Memory B cell (primary cell): ENCODE measurements at regions not wholly inside any gene's neighbourhood (a gene's known extent, or its start where the extent isn't known, plus 50 kb on each side); places are given as distances from the start of the nearest gene placed in this dataset.

Experiments used
- ATAC-seq: fragments of 150-1000 bp; cut with Tn5 transposase; 2 replicates; pipeline ENCODE4 v1.10.0; 2021; ENCODE audit warnings: low read depth, mild to moderate bottlenecking, moderate library complexity
- DNase-seq, 2 donors: peaks; one replicate each; pipeline ENCODE4 v3.0.0; 2022; ENCODE audit warnings: low spot score in 2 of 2
- H3K27ac Mint-ChIP-seq: one replicate; pipeline ENCODE4 v1.8.0; 2022; ENCODE audit warnings: mild to moderate bottlenecking, moderate library complexity, mixed read lengths
- H3K27me3 Mint-ChIP-seq: one replicate; pipeline ENCODE4 v1.8.0; 2022; ENCODE audit warnings: mixed read lengths
- H3K36me3 Mint-ChIP-seq: one replicate; pipeline ENCODE4 v1.8.0; 2022; ENCODE audit warnings: mild to moderate bottlenecking, mixed read lengths
- H3K4me1 Mint-ChIP-seq: one replicate; pipeline ENCODE4 v1.8.0; 2022; ENCODE audit warnings: mixed read lengths
- H3K4me3 Mint-ChIP-seq: one replicate; pipeline ENCODE4 v1.8.0; 2022; ENCODE audit warnings: mild to moderate bottlenecking, moderate library complexity, mixed read lengths
- H3K9me3 Mint-ChIP-seq: one replicate; pipeline ENCODE4 v1.8.0; 2022; ENCODE audit warnings: mixed read lengths

DNA sequence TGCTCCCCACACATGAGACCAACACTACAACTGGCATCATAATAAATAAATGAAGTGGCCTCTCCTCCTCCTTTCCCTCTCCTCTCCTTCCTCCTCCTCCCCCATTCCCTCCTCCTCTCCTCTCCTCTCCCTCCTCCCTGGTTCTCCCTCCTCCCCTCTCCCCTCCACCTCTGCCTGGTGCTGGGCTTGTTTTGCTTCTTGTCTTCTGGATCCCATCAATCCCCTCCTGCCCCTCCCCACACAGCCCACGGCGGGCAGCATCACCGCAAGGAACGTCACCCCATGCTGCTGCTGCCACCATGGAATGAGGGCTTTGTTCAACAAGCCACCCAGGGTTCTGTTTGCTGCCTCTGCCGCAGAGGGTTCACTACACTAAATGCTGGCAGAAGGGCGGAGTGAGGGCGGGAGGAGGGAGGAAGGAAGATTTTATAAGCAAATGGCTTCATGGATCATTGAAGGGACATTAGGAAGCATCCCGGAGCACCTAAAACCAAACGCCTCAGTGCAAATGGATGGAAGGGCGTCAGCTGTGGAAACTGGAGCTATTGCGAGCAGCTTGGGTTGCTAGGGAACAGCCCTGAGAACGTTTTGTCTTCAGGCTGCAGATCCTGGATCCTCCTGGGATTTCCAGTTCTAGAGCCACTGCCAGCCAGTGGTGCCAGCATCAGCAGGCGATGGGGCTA is 379.7 kb upstream of the ZMIZ1 start:
- DNase-seq: no peak
- Mint-ChIP-seq H3K4me1 (no peaks in the 10 kb centered on the region), H3K9me3 (no peaks in the 10 kb centered on the region), H3K36me3 (no peaks in the 10 kb centered on the region), H3K27me3 (peaks cover 16% of the 10 kb centered on the region), H3K27ac (no peak overlapping the region), H3K4me3 (no peak overlapping the region)
- no peak for ATAC-seq

DNA sequence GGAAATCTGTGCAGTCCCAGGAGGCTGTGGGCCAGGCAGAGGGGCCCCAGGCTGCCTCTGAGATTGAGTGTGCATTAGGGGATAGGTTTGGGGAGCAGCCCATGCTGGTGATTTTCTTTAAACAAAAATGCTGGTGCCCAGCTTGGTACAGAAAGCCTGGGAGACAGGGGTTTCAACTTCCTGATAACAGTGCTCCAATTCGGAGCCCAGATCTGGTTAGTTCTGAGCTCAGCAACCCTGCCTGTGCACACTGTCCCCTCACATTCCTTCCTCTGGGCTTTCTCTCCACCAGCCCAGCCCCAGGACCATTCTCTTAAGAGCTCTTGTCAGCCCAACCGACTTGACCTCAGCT is 379.2 kb upstream of the ZMIZ1 start:
- no peak for DNase-seq
- Mint-ChIP-seq H3K27me3 (peaks cover 14% of the 10 kb centered on the region), H3K4me1 (no peaks in the 10 kb centered on the region), H3K36me3 (no peaks in the 10 kb centered on the region), H3K27ac (no peak overlapping the region), H3K4me3 (no peak overlapping the region), H3K9me3 (no peaks in the 10 kb centered on the region)
- ATAC-seq: no peak

DNA sequence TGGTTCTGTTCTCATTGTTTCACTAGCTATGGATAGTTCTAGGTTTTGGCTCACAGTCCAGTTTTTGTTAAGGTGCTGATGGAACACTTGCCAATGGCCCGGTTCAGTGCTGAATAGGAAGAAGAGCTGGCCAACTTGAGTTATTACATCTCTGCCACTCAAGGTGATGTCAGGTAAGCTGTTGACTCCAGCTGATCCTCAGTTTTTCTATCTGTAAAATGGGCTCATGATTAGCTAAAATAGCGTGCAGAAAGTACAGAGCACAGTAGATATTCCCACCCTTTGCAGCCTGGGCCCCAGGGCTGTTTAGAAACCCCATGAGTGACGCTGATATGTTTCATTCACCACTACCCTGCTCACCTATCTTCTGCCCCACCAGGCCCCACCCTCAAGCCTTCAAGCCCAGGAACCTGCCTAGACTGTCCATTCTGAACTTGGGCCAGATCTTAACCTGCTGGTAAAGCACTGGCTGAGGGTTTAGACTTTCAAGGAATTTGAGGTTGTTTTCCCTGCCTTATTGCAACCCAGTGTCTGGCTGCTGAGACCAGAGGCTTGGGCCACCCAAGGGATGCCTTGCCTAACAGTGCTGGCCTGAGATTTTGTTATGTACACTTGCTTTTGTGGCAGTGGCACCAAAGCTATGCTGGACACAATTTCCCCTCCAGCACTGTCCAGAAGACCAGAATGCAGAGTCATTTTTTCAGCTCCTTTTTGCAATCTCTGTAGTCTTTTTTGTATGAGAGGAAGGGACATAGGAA is 378.2 kb upstream of the ZMIZ1 start:
- Mint-ChIP-seq H3K27ac (no peak overlapping the region), H3K4me1 (no peaks in the 10 kb centered on the region), H3K9me3 (no peaks in the 10 kb centered on the region), H3K27me3 (peaks cover 14% of the 10 kb centered on the region), H3K4me3 (no peak overlapping the region), H3K36me3 (no peaks in the 10 kb centered on the region)
- DNase-seq (no peak), ATAC-seq (no peak)

DNA sequence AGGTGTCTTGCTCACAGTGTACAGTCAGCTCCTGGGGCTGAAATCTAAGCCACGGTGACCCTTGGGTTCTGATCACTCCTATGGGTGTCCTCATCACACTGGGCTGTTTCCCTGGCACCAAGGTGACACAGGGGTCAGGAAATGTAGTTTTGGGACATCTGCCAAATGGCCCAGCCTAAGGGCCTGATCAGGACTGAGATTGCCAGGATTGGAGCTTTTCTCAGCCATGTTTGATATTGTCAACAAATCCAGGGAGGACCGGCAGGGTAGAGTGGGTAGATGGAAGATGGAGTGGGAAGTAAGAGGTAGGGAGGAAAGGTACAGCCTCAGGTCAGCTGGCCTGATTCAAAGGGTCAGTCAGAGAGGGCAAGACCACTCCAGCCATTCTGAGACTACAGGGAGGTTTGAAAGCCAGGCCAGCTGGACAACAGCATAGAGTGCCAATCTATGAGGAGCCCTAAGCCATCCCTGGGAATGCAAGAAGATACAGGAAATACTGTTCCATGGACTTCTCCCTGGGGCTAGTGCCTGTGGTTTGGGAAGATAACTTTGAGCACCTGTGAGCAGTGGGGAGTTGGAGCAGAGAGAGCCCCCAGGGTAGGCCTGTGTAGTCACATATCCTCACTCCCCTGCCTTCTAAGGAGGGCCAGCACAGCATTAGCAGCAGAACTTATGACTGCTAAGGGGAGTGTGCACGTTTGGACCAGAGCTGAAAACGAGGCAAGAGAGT is 377.3 kb upstream of the ZMIZ1 start:
- Mint-ChIP-seq H3K27ac (no peak overlapping the region), H3K27me3 (peaks cover 11% of the 10 kb centered on the region), H3K9me3 (no peaks in the 10 kb centered on the region), H3K4me3 (no peak overlapping the region), H3K4me1 (no peaks in the 10 kb centered on the region), H3K36me3 (no peaks in the 10 kb centered on the region)
- no peak for ATAC-seq
- no peak for DNase-seq

DNA sequence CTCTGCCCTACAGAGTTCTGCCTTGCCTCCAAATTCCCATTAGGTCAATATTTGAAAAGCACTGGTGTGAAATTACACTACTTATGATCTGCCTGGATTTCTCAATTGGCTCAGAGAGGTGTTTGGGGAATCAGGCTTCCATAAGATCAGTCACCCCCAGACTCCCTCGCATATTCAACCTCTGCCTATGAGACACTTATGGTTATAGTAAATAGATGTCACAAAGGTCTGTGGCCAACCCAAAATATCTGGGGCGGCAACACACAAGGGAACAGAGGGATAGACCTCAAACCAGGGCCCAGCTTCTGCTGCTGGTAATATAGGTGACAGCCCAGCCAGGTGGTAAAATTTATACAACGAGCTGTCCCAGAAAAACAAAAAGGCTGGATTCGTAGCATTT is 376.7 kb upstream of the ZMIZ1 start:
- ATAC-seq: no peak
- no peak for DNase-seq
- H3K27me3 Mint-ChIP-seq: peaks cover 9% of the 10 kb centered on the region
- H3K4me3 Mint-ChIP-seq: no peak overlapping the region
- H3K4me1 Mint-ChIP-seq: no peaks in the 10 kb centered on the region
- no peaks in the 10 kb centered on the region for H3K36me3 Mint-ChIP-seq
- no peaks in the 10 kb centered on the region for H3K9me3 Mint-ChIP-seq
- no peak overlapping the region for H3K27ac Mint-ChIP-seq

DNA sequence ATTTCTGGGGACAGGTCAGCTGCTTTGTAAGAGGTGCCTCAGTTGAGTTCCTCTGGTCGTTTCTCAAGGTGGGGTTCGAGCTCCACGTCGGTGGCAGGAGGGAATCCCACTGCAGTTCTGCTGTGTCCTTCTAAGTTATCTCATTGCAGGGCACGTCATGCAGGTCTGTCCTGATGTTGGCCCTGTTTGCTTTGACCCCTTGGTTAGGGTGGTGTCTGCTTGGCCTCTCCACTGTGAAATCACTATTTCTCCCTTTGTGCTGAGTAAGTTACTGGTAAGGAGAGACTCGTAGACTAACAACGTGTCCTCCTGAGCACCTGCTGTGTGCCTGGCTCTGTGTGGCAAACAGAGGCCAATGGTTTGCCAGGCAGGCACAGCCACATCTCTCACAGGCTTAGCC is 372.9 kb upstream of the ZMIZ1 start:
- Mint-ChIP-seq H3K4me1 (no peaks in the 10 kb centered on the region), H3K36me3 (no peaks in the 10 kb centered on the region), H3K27me3 (peaks cover 5% of the 10 kb centered on the region), H3K27ac (no peak overlapping the region), H3K9me3 (no peaks in the 10 kb centered on the region), H3K4me3 (no peak overlapping the region)
- ATAC-seq (no peak), DNase-seq (no peak)

DNA sequence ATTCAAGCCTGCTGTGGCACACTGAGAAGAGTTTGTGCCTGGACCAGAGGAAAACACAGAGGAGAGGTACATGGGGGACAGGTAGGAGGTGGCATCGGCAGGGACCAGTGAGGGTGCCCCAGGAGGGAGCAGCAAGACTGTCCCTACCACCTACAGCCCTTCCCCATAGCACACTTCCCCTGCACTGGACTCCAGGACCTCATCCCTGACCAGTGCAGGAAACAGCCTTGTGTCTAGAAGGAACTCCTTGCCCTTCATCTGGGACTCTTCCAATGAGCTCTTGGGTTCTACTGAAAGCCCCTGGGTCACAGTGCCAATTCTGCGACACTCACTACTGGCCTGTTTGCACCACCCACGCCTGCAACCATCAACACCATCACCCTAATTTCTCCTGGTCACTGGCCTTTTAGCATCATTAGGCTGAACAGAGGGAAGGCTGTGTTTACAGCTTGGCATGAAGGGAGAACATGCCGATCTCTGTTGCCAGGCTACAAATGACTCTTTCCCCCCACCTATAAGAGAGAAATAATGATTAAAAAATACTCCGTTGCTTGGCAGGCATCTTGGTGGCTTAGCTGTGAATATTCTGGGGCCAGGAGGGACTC is 371.9 kb upstream of the ZMIZ1 start:
- Mint-ChIP-seq H3K4me1 (no peaks in the 10 kb centered on the region), H3K4me3 (no peak overlapping the region), H3K9me3 (no peaks in the 10 kb centered on the region), H3K27me3 (peaks cover 11% of the 10 kb centered on the region), H3K36me3 (no peaks in the 10 kb centered on the region), H3K27ac (no peak overlapping the region)
- DNase-seq (no peak), ATAC-seq (no peak)

DNA sequence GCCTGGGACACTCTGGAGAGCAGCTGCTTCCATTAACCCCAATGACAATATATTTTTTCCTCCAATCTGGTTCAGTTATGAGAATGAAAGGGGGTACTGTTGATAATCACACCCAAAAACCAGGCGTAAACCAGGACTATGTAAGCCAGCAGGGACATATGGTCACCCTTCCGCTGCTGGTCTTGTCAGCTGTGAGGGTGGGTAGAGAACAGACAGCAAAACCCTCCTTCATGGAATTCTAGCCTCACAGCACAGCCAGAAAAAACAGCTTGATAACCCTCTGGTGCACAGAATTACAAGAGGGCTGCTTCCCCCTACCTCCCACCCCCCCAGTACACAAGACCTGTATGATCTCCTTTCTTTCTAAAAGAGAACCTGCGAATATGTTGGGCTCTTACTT is 368.8 kb upstream of the ZMIZ1 start:
- no peak overlapping the region for H3K4me3 Mint-ChIP-seq
- H3K27me3 Mint-ChIP-seq: peaks cover 11% of the 10 kb centered on the region
- ATAC-seq (no peak), DNase-seq (no peak)
- no peak overlapping the region for H3K27ac Mint-ChIP-seq
- H3K9me3 Mint-ChIP-seq: no peaks in the 10 kb centered on the region
- H3K36me3 Mint-ChIP-seq: no peaks in the 10 kb centered on the region
- H3K4me1 Mint-ChIP-seq: no peaks in the 10 kb centered on the region

DNA sequence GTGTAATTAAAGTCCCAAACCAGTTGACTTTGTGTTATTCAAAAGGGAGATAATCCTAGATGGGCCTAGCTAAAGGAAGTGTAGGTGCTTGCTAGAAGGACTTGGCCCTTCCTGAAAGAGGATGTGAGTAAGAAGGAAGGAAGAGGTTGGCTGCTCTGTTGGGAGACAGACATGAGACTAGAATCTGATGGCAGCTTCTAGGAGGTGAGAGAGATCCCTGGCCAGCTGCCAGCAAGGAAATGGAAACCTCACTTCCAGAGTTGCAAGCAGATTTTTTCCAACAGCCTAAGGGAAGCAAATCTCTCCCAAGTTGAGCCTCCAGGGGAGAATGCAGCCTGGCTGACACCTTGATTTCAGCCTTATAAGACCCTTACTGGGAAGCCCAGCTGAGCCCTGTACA is 368.4 kb upstream of the ZMIZ1 start:
- Mint-ChIP-seq H3K4me3 (no peak overlapping the region), H3K36me3 (no peaks in the 10 kb centered on the region), H3K27ac (no peak overlapping the region), H3K4me1 (no peaks in the 10 kb centered on the region), H3K27me3 (peaks cover 11% of the 10 kb centered on the region), H3K9me3 (no peaks in the 10 kb centered on the region)
- DNase-seq (no peak), ATAC-seq (no peak)

DNA sequence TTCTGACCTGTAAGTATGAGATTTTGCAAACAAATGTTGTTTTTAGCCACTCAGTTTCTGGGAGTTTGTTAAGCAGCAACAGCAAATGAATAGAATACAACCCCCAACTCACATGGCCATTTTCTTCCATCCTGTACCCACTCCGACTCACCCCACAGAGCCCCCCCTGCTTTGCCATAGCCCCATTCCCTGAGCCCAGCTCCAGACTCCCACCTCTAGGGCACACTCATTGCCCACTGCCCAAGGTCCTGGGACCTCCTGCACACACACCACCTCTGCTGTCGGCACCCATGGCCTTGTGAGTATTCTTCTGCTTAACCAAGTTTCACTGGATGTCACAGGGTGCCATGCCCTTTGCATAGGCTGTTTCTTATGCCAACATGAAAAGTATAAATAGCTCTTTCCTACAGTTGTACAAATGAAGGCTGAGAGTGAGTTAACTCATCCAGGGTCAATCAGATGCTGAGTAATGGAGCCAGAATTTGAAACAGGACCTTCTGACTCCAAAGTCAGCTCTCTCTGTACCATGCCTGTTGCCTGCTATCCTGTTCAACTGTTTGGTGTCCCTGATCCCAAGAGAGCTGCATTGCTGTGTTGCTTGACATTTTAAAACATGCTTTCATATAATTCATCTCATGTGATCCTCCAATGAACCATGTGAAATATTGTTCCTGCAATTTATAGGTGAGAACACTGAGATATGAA is 367.8 kb upstream of the ZMIZ1 start:
- H3K27me3 Mint-ChIP-seq: peaks cover 11% of the 10 kb centered on the region
- H3K9me3 Mint-ChIP-seq: no peaks in the 10 kb centered on the region
- no peaks in the 10 kb centered on the region for H3K36me3 Mint-ChIP-seq
- ATAC-seq: no peak
- no peak overlapping the region for H3K27ac Mint-ChIP-seq
- H3K4me3 Mint-ChIP-seq: no peak overlapping the region
- no peaks in the 10 kb centered on the region for H3K4me1 Mint-ChIP-seq
- no peak for DNase-seq

DNA sequence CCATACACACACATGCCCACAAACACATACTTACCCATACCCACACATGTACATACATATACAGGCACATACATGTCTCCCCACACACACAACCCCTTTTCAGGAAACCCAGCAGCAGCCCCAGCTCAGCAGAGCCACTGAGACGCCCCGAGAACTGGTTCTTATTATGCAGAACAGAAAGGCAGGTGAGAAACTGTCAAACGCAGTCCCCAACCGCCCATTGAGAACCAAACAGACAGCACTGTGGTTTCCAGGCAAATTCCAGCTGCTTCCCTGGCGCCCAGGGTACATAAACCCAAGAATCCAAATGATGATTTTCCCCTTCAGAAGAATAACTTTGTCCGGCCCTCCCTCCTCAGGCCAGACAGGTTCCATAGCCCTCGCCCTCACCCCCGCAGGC is 366.6 kb upstream of the ZMIZ1 start:
- Mint-ChIP-seq H3K27ac (no peak overlapping the region), H3K4me1 (no peaks in the 10 kb centered on the region), H3K27me3 (peaks cover 11% of the 10 kb centered on the region), H3K9me3 (no peaks in the 10 kb centered on the region), H3K4me3 (no peak overlapping the region), H3K36me3 (no peaks in the 10 kb centered on the region)
- DNase-seq (no peak), ATAC-seq (no peak)

DNA sequence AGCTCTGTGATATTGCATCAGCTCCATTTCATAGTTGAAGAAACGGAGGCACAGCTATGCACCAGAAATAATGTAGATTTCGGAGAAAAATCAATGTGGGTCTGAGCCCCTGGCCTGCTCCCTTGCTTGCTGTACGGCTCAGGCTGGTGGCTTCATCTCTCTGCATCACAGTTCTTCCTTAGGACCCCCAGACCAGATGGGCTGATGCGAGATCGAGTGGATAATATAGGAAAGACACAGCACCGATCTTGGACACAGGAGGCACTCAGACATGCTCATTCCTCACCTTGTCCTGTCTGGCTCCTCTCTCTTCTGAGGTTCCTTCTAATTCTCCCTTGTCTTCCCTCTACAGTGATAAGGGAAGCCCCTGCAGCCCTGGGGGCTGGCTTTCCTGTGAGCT is 365.9 kb upstream of the ZMIZ1 start:
- Mint-ChIP-seq H3K9me3 (no peaks in the 10 kb centered on the region), H3K4me3 (no peak overlapping the region), H3K4me1 (no peaks in the 10 kb centered on the region), H3K36me3 (no peaks in the 10 kb centered on the region), H3K27ac (no peak overlapping the region), H3K27me3 (peaks cover 11% of the 10 kb centered on the region)
- ATAC-seq (no peak), DNase-seq (no peak)

DNA sequence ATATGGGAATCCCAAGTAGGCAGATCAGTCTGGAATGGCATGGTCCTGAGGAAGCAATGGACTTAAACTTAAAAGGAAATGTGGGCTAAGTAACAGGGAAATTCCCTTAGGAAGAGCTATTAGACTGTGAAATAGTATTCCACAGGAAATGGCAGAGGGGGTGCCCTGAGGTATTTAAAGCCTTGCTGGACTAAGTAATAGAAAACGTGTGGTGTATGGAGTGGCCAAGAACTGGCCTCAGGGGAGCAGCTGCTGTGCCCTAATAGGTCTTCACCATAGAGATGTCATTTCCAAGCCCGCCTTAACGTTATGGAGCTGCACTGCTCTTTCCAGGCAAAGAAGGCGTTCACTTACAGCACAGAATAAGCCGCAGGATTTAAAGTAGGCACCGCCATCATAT is 365.2 kb upstream of the ZMIZ1 start:
- no peaks in the 10 kb centered on the region for H3K36me3 Mint-ChIP-seq
- DNase-seq (no peak), ATAC-seq (no peak)
- no peak overlapping the region for H3K27ac Mint-ChIP-seq
- H3K4me3 Mint-ChIP-seq: no peak overlapping the region
- H3K9me3 Mint-ChIP-seq: no peaks in the 10 kb centered on the region
- H3K27me3 Mint-ChIP-seq: peaks cover 11% of the 10 kb centered on the region
- no peaks in the 10 kb centered on the region for H3K4me1 Mint-ChIP-seq

DNA sequence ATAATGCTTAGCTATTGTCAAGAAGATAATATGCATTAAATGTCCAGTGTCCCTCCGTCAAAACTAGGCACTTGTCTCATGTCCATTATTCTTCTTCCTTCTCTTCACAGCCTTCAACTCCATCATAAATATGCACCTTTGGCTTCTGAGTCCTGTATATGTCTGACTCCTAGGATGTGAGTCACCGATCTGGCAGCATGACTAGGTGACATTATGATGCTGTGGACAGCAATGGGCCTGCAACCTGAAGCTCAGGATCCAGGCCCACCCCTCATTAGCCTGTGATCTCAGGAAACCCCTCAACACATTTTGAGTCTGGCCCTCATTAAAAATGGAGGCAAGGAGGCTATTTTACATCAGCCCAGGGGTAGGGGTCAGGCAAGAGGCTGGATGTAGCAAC is 362.5 kb upstream of the ZMIZ1 start:
- H3K9me3 Mint-ChIP-seq: peaks cover 1% of the 10 kb centered on the region
- no peak overlapping the region for H3K27ac Mint-ChIP-seq
- H3K36me3 Mint-ChIP-seq: no peaks in the 10 kb centered on the region
- H3K27me3 Mint-ChIP-seq: peaks cover 8% of the 10 kb centered on the region
- H3K4me1 Mint-ChIP-seq: no peaks in the 10 kb centered on the region
- no peak for DNase-seq
- H3K4me3 Mint-ChIP-seq: no peak overlapping the region
- no peak for ATAC-seq
